Muscle layer of colon (tissue), 2 donors: ENCODE measurements at regions not wholly inside any gene's neighbourhood (a gene's known extent, or its start where the extent isn't known, plus 50 kb on each side); places are given as distances from the start of the nearest gene placed in this dataset.

Source experiments
- H3K27ac ChIP-seq: one replicate; pipeline ENCODE4 v1.7.0; 2013; ENCODE audit warnings: low read depth, mild to moderate bottlenecking, low read length, moderate library complexity
- H3K27me3 ChIP-seq, 2 donors: one replicate each; pipeline ENCODE4 v1.7.0; 2013; ENCODE audit warnings: low read length in 2 of 2, mild to moderate bottlenecking in 2 of 2; ENCODE audit not compliant: insufficient read depth in 2 of 2, control insufficient read depth in 1 of 2
- H3K36me3 ChIP-seq: one replicate; pipeline ENCODE4 v1.7.0; 2013; ENCODE audit warnings: mild to moderate bottlenecking, low read length; ENCODE audit not compliant: insufficient read depth
- H3K4me1 ChIP-seq: one replicate; pipeline ENCODE4 v1.7.0; 2013; ENCODE audit warnings: mild to moderate bottlenecking, low read length; ENCODE audit not compliant: insufficient read depth
- H3K4me3 ChIP-seq, 2 donors: one replicate each; pipeline ENCODE4 v1.7.0; 2013; ENCODE audit warnings: low read length in 2 of 2, low read depth in 1 of 2, mild to moderate bottlenecking in 1 of 2, moderate library complexity in 1 of 2
- H3K9ac ChIP-seq: one replicate; pipeline ENCODE4 v1.7.0; 2013; ENCODE audit warnings: low read length
- H3K9me3 ChIP-seq: one replicate; pipeline ENCODE4 v1.7.0; 2013; ENCODE audit warnings: mild to moderate bottlenecking, low read length
- donor health status: abdominal sarcoma.
- donor health status: Adenocarcinoma of cecum.

DNA sequence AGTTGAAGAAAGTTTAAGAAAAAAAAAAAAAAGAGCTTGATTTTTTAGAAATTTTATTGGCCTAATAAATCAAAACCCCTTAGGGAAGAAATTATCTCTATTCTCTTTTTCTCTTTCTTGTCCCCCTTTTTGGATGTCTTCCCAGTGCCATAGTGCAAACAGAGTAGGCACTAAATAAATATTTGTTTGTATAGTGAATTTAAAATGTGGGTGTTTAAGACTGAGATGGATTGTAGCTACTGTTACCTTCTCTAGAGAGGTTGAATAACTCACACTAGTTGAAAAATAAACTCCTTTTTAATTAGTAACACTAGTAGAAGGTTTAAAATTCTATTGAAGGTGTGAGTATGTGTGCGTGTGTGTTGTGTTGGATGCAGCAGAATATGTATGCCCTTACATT, 783.8 kb downstream of the NXPH1 start:
- Histone ChIP-seq H3K9me3 (no peaks in the 10 kb centered on the region), H3K36me3 (no peaks in the 10 kb centered on the region)

DNA sequence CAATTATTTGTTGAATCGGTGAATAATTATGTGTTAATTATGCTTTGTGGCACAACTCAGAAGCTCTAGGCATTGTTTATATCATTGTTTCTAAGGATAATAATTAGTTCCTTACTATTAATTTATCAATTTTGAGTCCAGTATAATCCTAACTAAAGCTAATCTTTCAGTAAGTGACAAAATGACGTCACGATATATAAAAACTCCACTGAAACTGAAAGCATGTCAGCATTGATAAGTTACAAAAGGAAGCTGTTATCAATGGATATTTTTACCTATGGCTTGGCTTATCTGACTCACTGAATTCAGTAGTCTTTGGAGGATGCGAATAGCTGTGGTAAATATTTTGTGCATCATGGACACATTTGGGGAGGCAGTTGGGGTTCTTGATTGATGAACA, 793.1 kb downstream of the NXPH1 start:
- Histone ChIP-seq H3K27ac (no peak overlapping the region), H3K9ac (no peak overlapping the region), H3K36me3 (no peaks in the 10 kb centered on the region), H3K4me3 (no peak overlapping the region), H3K9me3 (no peaks in the 10 kb centered on the region), H3K27me3 (no peaks in the 10 kb centered on the region), H3K4me1 (no peaks in the 10 kb centered on the region)

More for the DNA sequence above, 783.8 kb downstream of the NXPH1 start:
- no peaks in the 10 kb centered on the region for H3K27me3 ChIP-seq
- no peak overlapping the region for H3K4me3 ChIP-seq
- H3K27ac ChIP-seq, result no peak overlapping the region
- no peaks in the 10 kb centered on the region for H3K4me1 ChIP-seq
- H3K9ac ChIP-seq, result no peak overlapping the region

DNA sequence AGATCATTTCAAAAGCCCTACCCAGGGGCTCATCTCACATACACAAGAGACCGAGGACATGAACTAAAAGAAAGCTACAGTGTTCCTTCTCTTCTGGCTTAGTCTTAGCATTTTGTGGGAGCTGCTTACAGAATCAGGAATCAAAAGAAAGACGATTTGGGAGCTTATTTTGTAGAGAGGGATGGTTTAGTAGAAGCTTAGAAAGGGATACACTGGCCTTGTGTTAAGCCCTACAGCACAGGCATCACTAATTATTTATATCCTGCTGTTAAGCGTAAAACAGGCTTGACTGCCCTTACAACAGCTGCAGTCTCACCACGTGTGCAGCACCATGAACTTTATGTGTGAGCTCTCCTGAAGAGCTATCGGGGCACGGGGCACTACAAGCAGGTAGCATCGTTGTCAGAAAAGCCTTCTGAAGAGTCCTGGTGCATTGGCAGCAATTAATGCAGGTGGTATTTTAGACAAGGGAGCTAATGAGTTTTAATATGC, 798.3 kb downstream of the NXPH1 start:
- no peaks in the 10 kb centered on the region for H3K4me1 ChIP-seq
- no peak overlapping the region for H3K9ac ChIP-seq
- H3K27me3 ChIP-seq, result no peaks in the 10 kb centered on the region
- H3K9me3 ChIP-seq, result no peaks in the 10 kb centered on the region
- H3K27ac ChIP-seq, result no peak overlapping the region
- no peaks in the 10 kb centered on the region for H3K36me3 ChIP-seq
- no peak overlapping the region for H3K4me3 ChIP-seq

DNA sequence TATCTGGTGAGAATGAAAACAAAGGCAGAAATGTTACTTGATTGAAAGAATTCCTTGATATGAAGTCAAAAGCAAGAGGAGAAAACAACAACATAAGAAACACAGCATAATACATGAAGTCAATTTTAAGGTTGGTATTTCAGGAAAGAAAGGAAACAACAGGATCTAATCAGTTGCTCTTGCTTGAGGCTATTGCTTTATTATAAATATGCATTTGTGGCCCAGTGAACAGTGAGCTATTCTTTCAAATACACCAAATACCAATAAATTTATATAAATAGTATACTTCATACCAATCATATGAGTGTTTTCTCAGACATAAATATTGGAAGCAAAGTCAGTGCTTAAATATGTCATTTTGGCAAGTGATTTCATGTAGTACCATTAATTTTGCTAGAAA, 806.6 kb downstream of the NXPH1 start:
- Histone ChIP-seq H3K36me3 (no peaks in the 10 kb centered on the region), H3K9me3 (no peaks in the 10 kb centered on the region), H3K27ac (no peak overlapping the region), H3K4me3 (no peak overlapping the region), H3K27me3 (no peaks in the 10 kb centered on the region), H3K4me1 (no peaks in the 10 kb centered on the region), H3K9ac (no peak overlapping the region)

DNA sequence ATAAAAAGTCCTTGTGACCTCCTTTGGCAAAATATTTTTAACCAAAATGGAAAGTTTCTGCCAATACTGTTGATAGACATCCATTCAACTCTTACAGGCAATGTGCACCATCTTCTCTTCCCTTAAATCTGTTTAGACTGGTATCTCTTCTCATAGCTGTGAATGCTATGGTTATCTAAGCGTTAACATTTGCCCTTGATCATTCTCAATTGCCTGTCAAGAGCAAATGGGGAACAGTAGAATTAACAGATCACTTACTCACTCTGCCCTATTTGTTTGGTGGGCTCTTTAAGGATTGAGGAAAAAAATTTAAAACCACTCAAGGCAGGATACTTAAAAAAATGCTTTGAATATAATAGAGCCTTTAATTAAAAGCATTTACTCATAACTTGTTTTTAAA, 808.4 kb downstream of the NXPH1 start:
- H3K9ac ChIP-seq, result no peak overlapping the region
- H3K4me1 ChIP-seq, result no peaks in the 10 kb centered on the region
- no peak overlapping the region for H3K27ac ChIP-seq
- H3K36me3 ChIP-seq, result no peaks in the 10 kb centered on the region
- H3K27me3 ChIP-seq, result no peaks in the 10 kb centered on the region
- no peaks in the 10 kb centered on the region for H3K9me3 ChIP-seq
- no peak overlapping the region for H3K4me3 ChIP-seq

DNA sequence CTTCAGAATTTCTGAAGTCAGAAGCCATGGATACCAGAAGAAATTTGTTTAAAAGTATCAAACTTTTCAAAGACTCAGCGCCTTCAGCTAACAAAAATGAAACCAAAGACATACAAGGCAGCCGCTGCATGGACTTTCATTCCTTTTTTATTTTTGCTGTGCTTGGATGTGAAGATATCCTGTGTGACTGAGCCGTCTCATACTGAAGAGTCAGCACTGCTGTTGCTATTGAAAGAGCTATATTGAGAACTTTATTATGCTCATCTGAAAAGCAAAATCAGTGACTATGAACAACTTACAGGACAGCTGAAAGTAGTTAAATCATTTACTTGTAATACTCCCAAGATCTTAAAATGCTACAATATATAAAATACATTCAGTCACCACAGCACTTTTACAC, 809.2 kb downstream of the NXPH1 start:
- H3K4me1 ChIP-seq, result no peaks in the 10 kb centered on the region
- H3K36me3 ChIP-seq, result no peaks in the 10 kb centered on the region
- H3K9ac ChIP-seq, result no peak overlapping the region
- H3K9me3 ChIP-seq, result no peaks in the 10 kb centered on the region
- no peak overlapping the region for H3K27ac ChIP-seq
- no peak overlapping the region for H3K4me3 ChIP-seq
- H3K27me3 ChIP-seq, result no peaks in the 10 kb centered on the region

DNA sequence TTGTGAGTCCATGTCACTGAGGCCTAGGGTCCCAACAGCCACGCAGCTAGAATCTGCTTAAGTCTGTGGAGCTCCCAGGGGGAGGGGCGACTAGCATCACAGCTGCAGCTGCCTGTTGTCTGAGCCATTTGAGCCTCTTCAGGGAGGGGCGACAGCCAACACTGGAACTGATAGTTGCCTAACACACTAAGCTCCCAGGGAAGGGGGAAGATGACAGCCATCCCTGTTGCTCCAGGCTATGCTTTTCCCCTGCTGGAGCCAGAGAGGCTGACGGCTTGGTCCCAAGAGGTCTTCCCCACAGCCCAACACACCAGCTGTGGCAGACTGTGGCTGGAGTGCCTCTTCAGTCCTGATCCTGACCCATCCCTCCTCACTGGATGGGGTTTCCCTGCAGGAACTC, 817.5 kb downstream of the NXPH1 start:
- H3K27ac ChIP-seq, result no peak overlapping the region
- H3K9me3 ChIP-seq, result no peaks in the 10 kb centered on the region
- H3K4me3 ChIP-seq, result no peak overlapping the region
- no peaks in the 10 kb centered on the region for H3K27me3 ChIP-seq
- H3K9ac ChIP-seq, result no peak overlapping the region
- H3K4me1 ChIP-seq, result no peaks in the 10 kb centered on the region
- no peaks in the 10 kb centered on the region for H3K36me3 ChIP-seq

DNA sequence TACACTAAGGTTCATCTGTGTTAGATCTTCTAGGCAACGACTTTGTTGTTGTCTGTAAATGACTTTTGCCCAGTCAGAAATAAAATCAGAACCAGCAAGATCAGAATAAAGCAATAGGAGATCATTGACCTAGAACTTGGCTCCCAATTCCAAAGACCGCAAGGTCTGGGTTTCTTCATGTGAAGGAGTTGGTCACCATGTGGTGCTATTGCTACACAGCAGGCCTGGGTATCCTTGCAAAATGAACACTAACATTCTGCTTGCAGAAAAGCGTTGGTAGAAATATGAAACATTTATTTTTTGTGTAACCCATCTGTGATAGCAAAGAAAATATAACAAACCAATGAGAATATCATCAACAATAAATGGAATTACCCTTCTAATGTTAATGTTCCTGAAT, 831.0 kb downstream of the NXPH1 start:
- Histone ChIP-seq H3K36me3 (no peaks in the 10 kb centered on the region), H3K27me3 (no peaks in the 10 kb centered on the region), H3K9ac (no peak overlapping the region), H3K9me3 (no peaks in the 10 kb centered on the region), H3K4me3 (no peak overlapping the region), H3K27ac (no peak overlapping the region), H3K4me1 (no peaks in the 10 kb centered on the region)

DNA sequence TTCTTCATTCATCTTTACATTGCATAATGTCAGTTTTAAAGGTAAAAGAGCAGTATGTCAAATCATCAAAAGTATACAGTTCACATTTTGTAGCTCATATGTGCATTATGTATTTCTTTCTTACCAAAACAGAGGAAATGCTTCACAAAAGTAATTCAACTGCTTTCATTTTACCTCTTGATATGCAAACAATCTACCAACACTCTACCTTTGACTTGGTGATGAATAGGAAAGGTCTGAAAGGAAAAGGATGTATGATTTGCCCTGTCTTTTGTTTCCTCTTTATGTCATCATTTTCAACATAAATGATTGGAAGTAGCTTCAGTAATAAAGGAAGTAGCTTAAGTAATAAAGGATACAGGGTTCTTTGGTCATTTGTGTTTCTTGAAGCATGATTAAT, 846.7 kb downstream of the NXPH1 start:
- no peaks in the 10 kb centered on the region for H3K27me3 ChIP-seq
- no peaks in the 10 kb centered on the region for H3K4me1 ChIP-seq
- H3K27ac ChIP-seq, result no peak overlapping the region
- H3K36me3 ChIP-seq, result no peaks in the 10 kb centered on the region
- H3K4me3 ChIP-seq, result no peak overlapping the region
- H3K9ac ChIP-seq, result no peak overlapping the region
- no peaks in the 10 kb centered on the region for H3K9me3 ChIP-seq

DNA sequence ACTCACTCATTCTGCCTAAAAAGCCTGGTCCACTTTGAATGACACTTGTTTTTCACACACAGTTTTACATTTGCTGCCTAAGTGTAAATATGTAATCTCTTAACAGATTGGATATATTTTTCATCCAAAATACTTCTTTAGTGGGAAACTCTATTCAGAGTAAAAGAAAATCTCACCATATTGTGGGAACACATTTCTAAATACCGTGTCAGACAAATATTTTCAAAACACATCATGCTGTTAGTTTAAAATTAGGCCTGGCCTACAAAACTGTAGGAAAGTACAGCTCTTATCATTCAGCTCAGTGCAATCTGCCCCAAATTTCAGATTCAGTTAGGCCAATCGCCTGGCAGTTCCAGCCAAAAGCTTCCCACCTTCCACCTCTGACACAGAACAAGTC, 849.8 kb downstream of the NXPH1 start:
- Histone ChIP-seq H3K9me3 (no peaks in the 10 kb centered on the region), H3K9ac (no peak overlapping the region), H3K27me3 (no peaks in the 10 kb centered on the region), H3K4me3 (no peak overlapping the region), H3K27ac (no peak overlapping the region), H3K4me1 (no peaks in the 10 kb centered on the region), H3K36me3 (no peaks in the 10 kb centered on the region)

DNA sequence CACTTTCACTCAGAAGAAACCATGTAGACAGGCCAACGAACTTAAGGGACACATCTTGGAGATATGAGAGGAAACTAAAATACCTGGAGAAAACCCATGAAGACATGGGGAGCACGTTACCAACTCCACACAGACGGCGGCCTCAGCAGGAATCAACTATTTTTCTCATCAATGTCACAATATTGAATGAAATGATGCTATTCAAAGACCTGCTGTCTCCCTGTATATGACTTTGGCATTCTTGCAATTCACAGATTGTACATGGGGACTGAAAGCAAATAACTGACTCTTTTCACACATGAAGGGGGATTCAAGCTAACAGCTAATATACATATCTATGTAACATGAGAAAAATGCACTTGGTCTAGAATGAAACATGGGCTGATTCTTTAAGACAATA, 869.0 kb downstream of the NXPH1 start:
- Histone ChIP-seq H3K4me1 (no peaks in the 10 kb centered on the region), H3K27me3 (no peaks in the 10 kb centered on the region), H3K9me3 (no peaks in the 10 kb centered on the region), H3K4me3 (no peak overlapping the region), H3K27ac (no peak overlapping the region), H3K36me3 (no peaks in the 10 kb centered on the region), H3K9ac (no peak overlapping the region)

DNA sequence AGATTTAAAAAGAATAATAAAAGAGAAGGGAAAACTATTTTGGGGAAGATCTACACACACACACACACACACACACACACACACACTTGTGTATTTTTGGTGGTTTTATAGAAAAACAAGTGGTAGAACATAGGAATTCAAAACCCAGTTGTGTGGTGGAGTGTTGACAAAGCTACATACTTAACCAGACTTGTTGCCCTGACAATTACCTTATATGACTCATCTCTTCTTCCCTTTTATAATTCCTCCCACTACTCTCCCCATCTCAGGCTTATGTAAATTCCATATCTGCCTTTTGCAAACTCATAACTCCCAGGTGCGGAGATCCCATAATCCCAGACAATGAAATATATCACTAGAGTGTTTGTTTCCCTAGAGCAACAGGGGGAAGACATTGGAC, 873.7 kb downstream of the NXPH1 start:
- Histone ChIP-seq H3K4me1 (no peaks in the 10 kb centered on the region), H3K9me3 (no peaks in the 10 kb centered on the region)

More for the DNA sequence above, 873.7 kb downstream of the NXPH1 start:
- Histone ChIP-seq H3K27me3 (no peaks in the 10 kb centered on the region), H3K9ac (no peak overlapping the region), H3K4me3 (no peak overlapping the region), H3K36me3 (no peaks in the 10 kb centered on the region), H3K27ac (no peak overlapping the region)
